ENCODE measurements at regions not wholly inside any gene's neighbourhood (a gene's known extent, or its start where the extent isn't known, plus 50 kb on each side); places are given as distances from the start of the nearest gene placed in this dataset.
A peak's percentile ranks its signal among the peaks of the same experiment; 100 is the strongest.
"Not testable (repeated sequence)": the region's sequence is repeated elsewhere in the genome, so short reads cannot be mapped to it uniquely, and the experiment has no call there.

DNA sequence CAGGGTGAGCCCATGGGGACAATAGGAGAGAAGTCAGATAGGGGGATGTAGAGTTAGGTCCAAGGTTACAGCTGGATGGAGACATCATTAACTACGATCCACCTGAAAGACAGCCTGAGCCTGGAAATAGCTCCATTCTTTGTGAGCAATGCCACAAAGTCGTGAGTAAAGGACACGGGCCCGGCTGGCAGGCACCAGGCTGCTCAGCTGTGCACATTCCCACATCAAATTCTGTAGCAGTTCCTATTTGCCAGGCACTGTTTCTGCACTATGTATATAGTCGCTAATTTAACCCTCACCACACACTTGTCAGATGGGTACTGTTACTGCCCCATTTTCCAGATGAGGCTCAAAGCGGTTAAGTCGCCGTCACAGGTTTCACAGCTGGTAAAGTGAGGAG is 338.0 kb upstream of the KAZN start:
- Histone ChIP-seq H3K27ac (ENCODE audit: low read depth, low read length) (no peak overlapping the region), H3K36me3 (ENCODE audit: control insufficient read depth, insufficient read depth, low read length) (no peaks in the 10 kb centered on the region), H3K4me3 (ENCODE audit: low read depth, low read length) (no peak overlapping the region), H3K27me3 (ENCODE audit: control insufficient read depth, insufficient read depth, low read length) (no peaks in the 10 kb centered on the region), H3K4me1 (ENCODE audit: control insufficient read depth, insufficient read depth, low read length) (peaks cover 10% of the 10 kb centered on the region), H3K9me3 (ENCODE audit: control insufficient read depth, insufficient read depth, low read length) (no peaks in the 10 kb centered on the region)
- 91% methylated on average over 8 of the region's 8 CpGs for WGBS (ENCODE audit: insufficient coverage)
- DNase-seq (ENCODE audit: low read depth in 4 of 6, low spot score in 6 of 6): no peak

GRCh38 chr1:14261395-14261794 is 337.1 kb upstream of the KAZN start:
- H3K4me3 ChIP-seq (ENCODE audit: low read depth, low read length): no peak overlapping the region
- H3K36me3 ChIP-seq (ENCODE audit: control insufficient read depth, insufficient read depth, low read length): no peaks in the 10 kb centered on the region
- no peak overlapping the region for H3K27ac ChIP-seq (ENCODE audit: low read depth, low read length)
- 74% methylated on average over 9 of the region's 11 CpGs for WGBS (ENCODE audit: insufficient coverage)
- H3K4me1 ChIP-seq (ENCODE audit: control insufficient read depth, insufficient read depth, low read length): peaks cover 10% of the 10 kb centered on the region
- H3K27me3 ChIP-seq (ENCODE audit: control insufficient read depth, insufficient read depth, low read length): no peaks in the 10 kb centered on the region
- H3K9me3 ChIP-seq (ENCODE audit: control insufficient read depth, insufficient read depth, low read length): no peaks in the 10 kb centered on the region
- no peak for DNase-seq (ENCODE audit: low read depth in 4 of 6, low spot score in 6 of 6)

- no peaks in the 10 kb centered on the region for H3K9me3 ChIP-seq (ENCODE audit: control insufficient read depth, insufficient read depth, low read length)
- no CpG with 5 or more reads among the region's 8 CpGs for WGBS (ENCODE audit: insufficient coverage)
- no peak overlapping the region for H3K4me3 ChIP-seq (ENCODE audit: low read depth, low read length)
- H3K27ac ChIP-seq (ENCODE audit: low read depth, low read length): no peak overlapping the region
- H3K27me3 ChIP-seq (ENCODE audit: control insufficient read depth, insufficient read depth, low read length): no peaks in the 10 kb centered on the region
- H3K36me3 ChIP-seq (ENCODE audit: control insufficient read depth, insufficient read depth, low read length): no peaks in the 10 kb centered on the region
- DNase-seq (ENCODE audit: low read depth in 4 of 6, low spot score in 6 of 6): peak in 1 of 6 donors; percentile 75
- peaks cover 10% of the 10 kb centered on the region for H3K4me1 ChIP-seq (ENCODE audit: control insufficient read depth, insufficient read depth, low read length)
Measured at GRCh38 chr1:14262637-14263036, 335.8 kb upstream of the KAZN start.

GRCh38 chr1:14263225-14263624 is 335.3 kb upstream of the KAZN start:
- Histone ChIP-seq H3K9me3 (ENCODE audit: control insufficient read depth, insufficient read depth, low read length) (no peaks in the 10 kb centered on the region), H3K4me3 (ENCODE audit: low read depth, low read length) (no peak overlapping the region), H3K27ac (ENCODE audit: low read depth, low read length) (no peak overlapping the region), H3K36me3 (ENCODE audit: control insufficient read depth, insufficient read depth, low read length) (no peaks in the 10 kb centered on the region), H3K4me1 (ENCODE audit: control insufficient read depth, insufficient read depth, low read length) (peaks cover 10% of the 10 kb centered on the region), H3K27me3 (ENCODE audit: control insufficient read depth, insufficient read depth, low read length) (no peaks in the 10 kb centered on the region)
- 75% methylated on average over 2 of the region's 3 CpGs for WGBS (ENCODE audit: insufficient coverage)
- DNase-seq (ENCODE audit: low read depth in 4 of 6, low spot score in 6 of 6): peak in 2 of 6 donors; percentile 44 to 62

DNA sequence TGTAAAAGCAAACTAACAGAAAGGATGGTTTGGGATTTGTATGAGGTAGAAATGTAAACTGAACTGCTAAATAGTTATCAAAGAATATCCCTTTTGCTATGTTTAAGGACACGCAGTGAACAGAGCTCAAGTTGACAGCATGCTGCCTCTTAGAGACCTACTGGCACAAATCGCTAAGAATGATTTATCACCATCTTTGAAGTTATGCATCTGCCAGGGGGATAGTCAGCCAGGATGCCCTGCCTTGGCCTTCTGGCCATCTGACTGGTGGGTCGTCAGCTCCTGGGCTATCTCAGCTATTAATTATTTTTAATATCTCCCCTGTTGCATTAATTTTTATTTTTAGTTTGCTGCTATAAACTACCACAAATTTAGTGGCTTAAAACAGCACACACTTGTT is 334.8 kb upstream of the KAZN start:
- H3K27ac ChIP-seq (ENCODE audit: low read depth, low read length): no peak overlapping the region
- no peaks in the 10 kb centered on the region for H3K36me3 ChIP-seq (ENCODE audit: control insufficient read depth, insufficient read depth, low read length)
- peaks cover 8% of the 10 kb centered on the region for H3K4me1 ChIP-seq (ENCODE audit: control insufficient read depth, insufficient read depth, low read length)
- H3K27me3 ChIP-seq (ENCODE audit: control insufficient read depth, insufficient read depth, low read length): no peaks in the 10 kb centered on the region
- H3K4me3 ChIP-seq (ENCODE audit: low read depth, low read length): no peak overlapping the region
- H3K9me3 ChIP-seq (ENCODE audit: control insufficient read depth, insufficient read depth, low read length): no peaks in the 10 kb centered on the region
- 30% methylated on average over 1 of the region's 3 CpGs for WGBS (ENCODE audit: insufficient coverage)
- DNase-seq (ENCODE audit: low read depth in 4 of 6, low spot score in 6 of 6): no peak

DNA sequence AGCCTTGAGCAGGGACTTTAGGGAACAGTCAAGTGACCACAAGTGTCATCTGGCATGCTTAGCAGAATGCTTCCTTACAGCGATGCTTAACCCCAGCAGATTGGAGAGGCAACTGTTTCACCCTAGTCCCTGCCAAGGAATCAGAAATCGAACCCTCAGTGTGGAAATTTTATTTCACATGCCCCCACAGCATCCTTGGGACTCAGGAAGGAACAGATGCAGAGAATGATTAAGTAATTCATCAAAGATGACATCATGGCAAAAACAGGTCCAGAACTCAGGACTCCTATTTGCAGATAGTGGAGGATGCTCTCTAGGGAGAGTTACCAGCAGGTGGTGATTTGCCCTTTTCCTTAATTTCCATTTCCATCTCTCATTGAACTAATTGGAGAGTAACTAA is 333.0 kb upstream of the KAZN start:
- no peak for DNase-seq (ENCODE audit: low read depth in 4 of 6, low spot score in 6 of 6)
- WGBS (ENCODE audit: insufficient coverage): 88% methylated on average over 2 of the region's 2 CpGs
- no peaks in the 10 kb centered on the region for H3K4me1 ChIP-seq (ENCODE audit: control insufficient read depth, insufficient read depth, low read length)

GRCh38 chr1:14267991-14268390 is 330.5 kb upstream of the KAZN start:
- no peaks in the 10 kb centered on the region for H3K36me3 ChIP-seq (ENCODE audit: control insufficient read depth, insufficient read depth, low read length)
- H3K27ac ChIP-seq (ENCODE audit: low read depth, low read length): no peak overlapping the region
- no peaks in the 10 kb centered on the region for H3K27me3 ChIP-seq (ENCODE audit: control insufficient read depth, insufficient read depth, low read length)
- DNase-seq (ENCODE audit: low read depth in 4 of 6, low spot score in 6 of 6): no peak
- no peaks in the 10 kb centered on the region for H3K9me3 ChIP-seq (ENCODE audit: control insufficient read depth, insufficient read depth, low read length)
- no CpG with 5 or more reads among the region's 2 CpGs for whole genome bisulfite sequencing (ENCODE audit: insufficient coverage)
- H3K4me1 ChIP-seq (ENCODE audit: control insufficient read depth, insufficient read depth, low read length): no peaks in the 10 kb centered on the region
- no peak overlapping the region for H3K4me3 ChIP-seq (ENCODE audit: low read depth, low read length)

More for the DNA sequence above, 333.0 kb upstream of the KAZN start:
- no peaks in the 10 kb centered on the region for H3K36me3 ChIP-seq (ENCODE audit: control insufficient read depth, insufficient read depth, low read length)
- H3K9me3 ChIP-seq (ENCODE audit: control insufficient read depth, insufficient read depth, low read length): no peaks in the 10 kb centered on the region
- no peak overlapping the region for H3K4me3 ChIP-seq (ENCODE audit: low read depth, low read length)
- no peak overlapping the region for H3K27ac ChIP-seq (ENCODE audit: low read depth, low read length)
- no peaks in the 10 kb centered on the region for H3K27me3 ChIP-seq (ENCODE audit: control insufficient read depth, insufficient read depth, low read length)

DNA sequence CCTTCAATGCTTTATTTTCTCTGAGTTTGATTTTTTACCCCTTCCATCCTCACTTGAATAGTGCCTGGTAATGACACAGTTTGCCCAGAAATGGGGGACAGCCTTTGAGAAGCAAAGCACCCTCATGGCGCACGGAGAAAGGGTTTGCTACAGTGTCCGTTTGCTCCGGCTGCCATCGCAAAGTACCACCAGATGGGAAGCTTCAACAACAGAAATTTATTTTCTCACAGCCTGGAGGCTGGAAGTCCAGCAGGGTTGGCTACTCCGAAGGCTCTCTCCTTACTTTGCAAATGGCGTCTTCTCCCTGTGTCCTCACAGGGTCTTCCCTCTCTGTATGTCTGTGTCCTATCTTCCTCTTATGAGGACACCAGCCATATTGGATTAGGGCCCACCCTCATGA is 327.7 kb upstream of the KAZN start:
- no peak overlapping the region for H3K27ac ChIP-seq (ENCODE audit: low read depth, low read length)
- H3K9me3 ChIP-seq (ENCODE audit: control insufficient read depth, insufficient read depth, low read length): no peaks in the 10 kb centered on the region
- WGBS (ENCODE audit: insufficient coverage): 91% methylated on average over 7 of the region's 7 CpGs
- no peak for DNase-seq (ENCODE audit: low read depth in 4 of 6, low spot score in 6 of 6)
- no peaks in the 10 kb centered on the region for H3K36me3 ChIP-seq (ENCODE audit: control insufficient read depth, insufficient read depth, low read length)
- H3K4me1 ChIP-seq (ENCODE audit: control insufficient read depth, insufficient read depth, low read length): no peaks in the 10 kb centered on the region
- H3K27me3 ChIP-seq (ENCODE audit: control insufficient read depth, insufficient read depth, low read length): no peaks in the 10 kb centered on the region
- H3K4me3 ChIP-seq (ENCODE audit: low read depth, low read length): no peak overlapping the region

DNA sequence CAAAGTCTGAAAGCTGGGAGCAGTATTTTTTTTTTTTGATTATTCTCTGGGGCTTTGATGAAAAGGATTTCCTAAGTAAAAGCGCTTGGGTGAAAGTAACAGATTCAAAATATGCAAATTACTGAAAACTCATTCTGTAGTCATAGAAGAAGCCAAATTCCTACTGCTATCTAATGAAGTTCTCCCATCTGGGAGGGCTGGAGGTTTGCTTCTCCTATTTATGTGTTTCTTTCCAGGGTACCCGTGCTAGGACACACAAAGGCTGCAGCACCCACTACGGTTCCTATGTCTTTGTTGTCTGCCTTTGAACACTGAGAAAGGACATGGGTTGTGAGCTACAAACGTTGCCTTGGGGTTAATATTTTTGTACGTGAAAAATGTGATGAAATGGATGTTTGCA is 324.7 kb upstream of the KAZN start:
- no peak overlapping the region for H3K27ac ChIP-seq (ENCODE audit: low read depth, low read length)
- DNase-seq (ENCODE audit: low read depth in 4 of 6, low spot score in 6 of 6): peak in 1 of 6 donors; percentile 92
- WGBS (ENCODE audit: insufficient coverage): 66% methylated on average over 2 of the region's 5 CpGs

GRCh38 chr1:14279891-14280290 is 318.6 kb upstream of the KAZN start:
- not testable (repeated sequence) for H3K27me3 ChIP-seq (ENCODE audit: control insufficient read depth, insufficient read depth, low read length); H3K4me1 ChIP-seq (ENCODE audit: control insufficient read depth, insufficient read depth, low read length); H3K27ac ChIP-seq (ENCODE audit: low read depth, low read length); DNase-seq (ENCODE audit: low read depth in 4 of 6, low spot score in 6 of 6); H3K9me3 ChIP-seq (ENCODE audit: control insufficient read depth, insufficient read depth, low read length); H3K4me3 ChIP-seq (ENCODE audit: low read depth, low read length); H3K36me3 ChIP-seq (ENCODE audit: control insufficient read depth, insufficient read depth, low read length)
- 100% methylated on average over 3 of the region's 12 CpGs for whole genome bisulfite sequencing (ENCODE audit: insufficient coverage)

More for the DNA sequence above, 324.7 kb upstream of the KAZN start:
- no peaks in the 10 kb centered on the region for H3K9me3 ChIP-seq (ENCODE audit: control insufficient read depth, insufficient read depth, low read length)
- H3K4me3 ChIP-seq (ENCODE audit: low read depth, low read length): no peak overlapping the region
- H3K36me3 ChIP-seq (ENCODE audit: control insufficient read depth, insufficient read depth, low read length): no peaks in the 10 kb centered on the region
- no peaks in the 10 kb centered on the region for H3K4me1 ChIP-seq (ENCODE audit: control insufficient read depth, insufficient read depth, low read length)
- H3K27me3 ChIP-seq (ENCODE audit: control insufficient read depth, insufficient read depth, low read length): no peaks in the 10 kb centered on the region
